GM18508 (cell line): ENCODE measurements at regions not wholly inside any gene's neighbourhood (a gene's known extent, or its start where the extent isn't known, plus 50 kb on each side); places are given as distances from the start of the nearest gene placed in this dataset.

Source experiments
- ATAC-seq: cut with Tn5 transposase; IDR thresholded peaks from one replicate; pipeline ENCODE4 v1.9.1; 2021; ENCODE audit warnings: moderate number of reproducible peaks; ENCODE audit not compliant: insufficient read depth, unreplicated experiment

GRCh38 chr12:116654226-116654743 is 83.6 kb downstream of the SPRING1 start:
- no peak for ATAC-seq

DNA sequence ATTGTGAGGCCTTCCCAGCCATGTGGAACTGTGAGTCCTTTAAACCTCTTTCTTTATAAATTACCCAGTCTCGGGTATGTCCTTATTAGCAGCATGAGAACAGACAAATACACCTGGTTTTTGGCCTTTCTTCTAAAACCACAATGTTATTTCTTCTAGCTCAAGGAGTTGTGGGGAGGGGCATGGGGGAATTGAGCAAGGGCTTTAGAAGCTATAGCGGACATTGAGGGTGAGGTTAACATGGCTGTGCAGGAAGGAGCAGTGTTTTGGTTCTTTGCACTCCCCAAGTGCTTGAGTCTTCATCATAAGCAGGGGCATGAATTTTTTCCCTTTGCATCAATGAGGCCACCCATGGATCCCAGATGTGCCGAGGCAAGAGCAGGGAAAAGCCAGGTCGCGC is 86.8 kb downstream of the SPRING1 start:
- ATAC-seq, result no peak

DNA sequence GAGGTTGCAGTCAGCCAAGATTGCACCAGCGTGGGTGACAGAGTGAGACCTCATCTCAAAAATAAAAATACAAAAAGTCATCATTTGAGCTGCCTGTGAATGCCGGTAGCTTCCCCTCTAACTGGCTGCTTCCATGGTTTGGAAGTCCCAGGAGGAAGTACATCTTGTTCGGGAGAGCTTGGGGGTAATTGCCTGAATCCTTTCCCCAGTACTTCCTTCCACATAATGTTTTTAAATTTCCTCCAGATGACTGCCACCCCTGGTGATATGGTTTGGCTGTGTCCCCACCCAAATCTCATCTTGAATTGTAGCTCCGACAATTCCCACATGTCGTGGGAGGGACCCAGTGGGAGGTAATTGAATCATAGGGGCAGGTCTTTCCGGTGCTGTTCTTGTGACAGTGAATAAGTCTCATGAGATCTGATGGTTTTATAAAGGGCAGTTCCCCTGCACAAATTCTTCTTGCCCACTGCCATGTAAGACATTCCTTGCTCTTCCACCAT is 87.2 kb downstream of the SPRING1 start:
- ATAC-seq, result no peak

DNA sequence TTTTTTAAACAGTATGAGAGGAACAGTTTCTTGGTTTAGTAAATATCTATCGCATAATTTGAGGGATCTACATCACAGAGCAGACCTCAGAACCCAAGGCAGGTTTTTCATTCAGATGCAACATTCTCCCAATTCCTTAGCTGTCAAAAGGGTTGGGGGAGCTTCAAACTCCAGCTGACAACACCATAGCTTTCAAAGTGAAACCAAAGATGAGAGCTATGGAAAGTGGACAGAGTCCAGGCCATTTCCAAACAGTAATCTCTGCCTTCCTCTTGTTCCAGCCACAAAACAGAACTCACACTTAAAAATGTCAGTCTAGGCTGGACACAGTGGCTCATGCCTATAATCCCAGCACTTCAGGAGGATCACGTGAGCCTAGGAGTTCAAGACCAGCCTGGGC is 87.8 kb downstream of the SPRING1 start:
- no peak for ATAC-seq

DNA sequence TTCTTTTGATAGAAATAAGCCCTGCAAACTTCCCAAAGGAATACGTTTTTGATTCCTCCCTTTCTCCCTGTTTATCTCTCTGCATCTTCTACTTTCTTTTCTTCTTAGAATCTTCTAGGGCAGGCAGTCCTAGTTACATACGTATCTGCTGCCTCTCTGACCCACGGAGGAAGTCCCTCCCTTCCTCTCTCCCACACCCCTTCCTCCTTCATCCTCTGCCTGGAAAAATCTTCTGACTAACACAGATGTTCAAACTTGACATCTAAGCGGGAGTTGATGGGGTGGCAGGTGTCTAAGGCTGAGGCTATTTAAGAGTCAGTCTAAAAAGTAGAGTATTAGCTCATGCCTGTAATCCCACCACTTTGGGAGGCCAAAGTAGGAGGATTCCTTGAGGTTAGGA is 88.6 kb downstream of the MAP1LC3B2 start:
- ATAC-seq, result no peak

DNA sequence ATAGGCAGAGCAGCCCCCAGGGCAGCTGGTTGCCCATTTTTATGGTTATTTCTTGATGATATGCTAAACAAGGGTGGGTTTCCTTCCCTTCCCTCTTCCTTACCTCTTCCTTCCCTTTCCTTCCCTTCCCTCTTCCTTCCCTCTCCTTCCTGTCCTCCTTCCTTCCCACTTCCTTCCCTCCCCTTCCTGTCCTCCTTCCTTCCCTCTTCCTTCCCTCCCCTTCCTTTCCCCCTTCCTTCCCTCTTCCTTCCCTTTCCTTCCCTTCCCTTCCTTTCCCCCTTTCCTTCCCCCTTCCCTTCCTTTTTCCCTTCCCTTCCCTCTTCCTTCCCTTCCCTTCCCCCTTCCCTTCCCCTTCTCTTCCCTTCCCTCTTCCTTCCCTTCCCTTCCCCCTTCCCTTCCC is 87.7 kb downstream of the MAP1LC3B2 start:
- ATAC-seq, result no peak

- ATAC-seq, result no peak
Observed at GRCh38 chr12:116644806-116645205, 85.6 kb downstream of the MAP1LC3B2 start.

- ATAC-seq, result no peak
Observed at GRCh38 chr12:116642683-116643082, 83.5 kb downstream of the MAP1LC3B2 start.

DNA sequence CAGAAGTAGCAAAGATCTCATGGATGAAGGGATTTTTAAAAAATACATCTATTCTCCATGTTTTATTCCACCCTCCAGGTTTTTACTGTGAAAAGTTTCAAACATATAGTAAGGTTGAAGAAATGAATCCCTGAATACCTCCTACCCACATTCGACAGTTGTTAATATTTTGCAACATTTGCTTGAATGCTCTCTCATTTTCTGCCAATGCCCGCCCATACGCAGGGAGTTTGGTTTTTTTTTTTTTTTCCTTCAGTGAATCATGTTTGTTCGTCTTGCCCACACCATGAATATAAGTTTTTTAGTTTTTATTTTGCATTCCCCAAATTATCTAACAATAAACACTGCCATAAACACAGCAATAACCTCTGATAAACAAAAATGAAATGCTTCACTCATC is 82.9 kb downstream of the MAP1LC3B2 start:
- no peak for ATAC-seq

DNA sequence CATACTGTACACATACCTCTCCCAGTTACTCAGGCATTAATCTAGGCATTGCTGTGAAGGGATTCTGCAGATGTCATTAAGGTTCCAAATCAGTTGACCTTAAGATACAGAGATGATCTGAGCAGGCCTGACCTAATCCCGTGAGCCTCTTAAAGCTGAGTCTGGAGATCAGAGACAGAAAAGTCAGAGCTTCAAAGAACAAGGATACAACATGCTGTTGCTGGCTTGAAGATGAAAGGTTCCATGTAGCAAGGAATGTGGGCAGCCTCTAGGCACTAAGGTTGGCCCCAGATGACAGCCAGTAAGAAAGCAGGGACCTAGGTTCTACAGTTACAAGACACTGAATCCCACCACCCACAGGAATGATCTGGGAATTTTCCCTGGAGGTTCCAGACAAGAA is 81.1 kb downstream of the MAP1LC3B2 start:
- ATAC-seq, result no peak

DNA sequence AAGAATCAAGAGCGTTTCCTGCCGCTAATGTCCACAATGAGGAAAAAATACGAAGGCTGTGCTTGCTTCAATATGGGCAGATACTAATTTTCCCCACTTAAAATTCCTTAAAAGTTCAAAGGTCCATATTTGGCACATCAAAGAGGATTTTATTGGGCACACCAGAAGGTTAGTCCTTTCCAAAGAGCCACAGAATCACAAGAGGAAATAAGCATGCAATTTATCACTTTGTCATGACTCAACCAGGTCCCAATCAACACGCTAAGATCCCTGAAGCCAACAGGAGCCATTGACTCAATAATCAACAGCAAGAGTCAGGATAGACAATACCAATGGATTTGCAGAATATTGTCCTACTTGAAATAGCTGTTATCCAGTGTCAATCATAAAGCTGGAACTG is 80.6 kb downstream of the MAP1LC3B2 start:
- ATAC-seq, result no peak

DNA sequence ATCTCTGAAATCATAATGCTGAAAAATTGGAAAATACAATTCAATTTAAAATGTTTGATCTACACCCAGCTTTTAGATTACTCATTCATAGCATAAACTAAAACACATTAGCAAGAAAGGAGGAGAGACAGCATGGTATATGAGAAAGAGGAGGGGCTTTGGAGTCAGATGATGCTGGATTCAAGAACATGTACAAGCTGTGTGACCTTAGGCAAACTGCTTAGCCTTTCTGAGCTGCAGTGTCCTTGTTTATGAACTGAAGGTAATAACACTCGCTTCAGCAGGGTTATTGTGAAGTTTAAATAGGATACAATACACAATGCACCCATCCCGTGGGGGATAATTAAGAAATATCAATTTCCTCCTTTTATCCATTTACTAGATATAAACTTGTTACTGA is 79.2 kb downstream of the MAP1LC3B2 start:
- no peak for ATAC-seq

DNA sequence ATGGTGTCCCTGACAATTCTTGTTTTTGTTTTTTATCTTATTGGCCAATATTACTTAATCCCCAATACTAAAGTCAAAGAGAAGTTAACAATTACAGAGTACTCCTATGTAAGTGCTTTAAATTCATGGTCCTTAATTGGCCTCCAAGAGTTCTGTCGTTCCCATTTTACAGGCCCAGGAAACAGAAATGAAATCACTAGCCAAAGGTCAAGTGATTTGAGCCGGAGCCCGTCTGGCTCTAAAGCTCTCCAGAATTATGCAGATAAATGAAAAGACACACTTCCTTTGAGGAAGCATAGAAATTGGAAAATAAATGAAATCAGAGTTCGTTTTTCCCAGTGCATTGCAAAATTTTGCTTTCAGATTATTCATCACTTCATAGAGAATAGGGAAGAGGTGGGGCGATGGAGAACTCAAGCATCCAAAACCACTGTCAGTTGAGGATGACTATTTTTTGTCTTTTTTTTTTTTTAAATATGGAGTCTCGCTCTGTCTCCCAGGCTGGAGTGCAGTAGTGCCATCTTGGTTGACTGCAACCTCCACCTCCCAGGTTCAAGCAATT is 78.5 kb downstream of the MAP1LC3B2 start:
- ATAC-seq, result no peak

DNA sequence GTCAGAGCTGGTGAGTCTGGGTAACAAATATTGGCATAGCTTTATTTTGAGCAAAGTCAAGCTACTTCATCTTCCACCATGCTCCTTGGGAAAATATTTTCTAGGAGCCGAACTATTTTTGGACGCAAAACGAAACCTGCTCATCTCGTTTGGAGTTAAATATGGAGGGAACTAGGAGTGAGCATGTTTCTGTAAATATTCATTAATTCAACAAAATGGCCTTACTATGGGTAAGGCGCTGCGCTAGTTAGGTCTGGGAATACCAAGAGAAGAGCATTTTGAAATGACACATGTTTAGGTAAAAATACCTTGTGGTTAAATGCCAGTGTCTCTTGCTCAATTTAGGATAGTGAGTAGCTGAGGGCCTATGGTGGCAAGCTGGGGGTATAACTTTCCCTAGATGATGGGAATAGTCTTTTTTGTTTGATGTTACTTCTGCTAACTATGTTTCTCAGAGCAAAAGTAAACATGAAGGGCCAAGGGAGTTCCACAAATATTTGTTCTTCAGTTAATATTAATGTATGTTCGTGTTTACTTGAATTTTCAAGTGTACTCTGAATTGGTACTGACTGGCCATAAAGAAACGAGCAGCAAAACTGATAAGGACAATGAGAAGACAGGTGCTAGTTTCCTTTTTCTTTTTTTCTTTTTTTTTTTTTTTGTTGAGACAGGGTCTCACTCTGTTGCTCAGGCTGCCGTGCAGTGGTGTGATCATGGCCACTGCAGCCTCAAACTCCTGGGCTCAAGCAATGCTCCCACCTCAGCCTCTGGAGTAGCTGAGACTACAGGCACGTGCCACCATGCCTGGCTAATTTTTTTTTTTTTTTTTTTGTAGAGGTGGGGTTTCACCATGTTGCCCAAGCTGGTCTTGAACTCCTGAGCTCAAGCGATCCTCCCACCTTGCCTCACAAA is 77.7 kb downstream of the MAP1LC3B2 start:
- ATAC-seq, result no peak

DNA sequence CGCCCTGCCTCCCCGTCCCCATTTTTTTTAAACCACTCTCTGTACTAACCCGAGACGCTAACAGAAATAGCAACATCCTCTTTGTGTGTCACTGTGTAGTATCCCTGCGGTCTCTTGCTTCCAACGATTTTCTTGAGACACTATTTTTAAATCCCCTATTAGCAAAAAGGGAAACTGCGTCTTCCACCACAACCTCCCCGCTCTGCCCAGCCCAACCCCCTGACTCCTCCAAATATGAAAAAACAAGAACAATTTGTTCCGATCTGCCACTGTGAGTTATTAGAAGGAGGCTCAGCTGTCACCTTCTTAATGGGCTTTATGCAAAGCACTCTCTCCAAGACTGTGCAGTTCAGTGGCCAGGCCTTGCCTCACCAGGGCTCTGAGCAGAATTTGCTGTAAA is 76.3 kb downstream of the MAP1LC3B2 start:
- ATAC-seq, result no peak

GRCh38 chr12:116633476-116633875 is 74.3 kb downstream of the MAP1LC3B2 start:
- no peak for ATAC-seq

- no peak for ATAC-seq
Observed at GRCh38 chr12:116631619-116632018, 72.4 kb downstream of the MAP1LC3B2 start.

GRCh38 chr12:116630762-116631161 is 71.6 kb downstream of the MAP1LC3B2 start:
- no peak for ATAC-seq

- no peak for ATAC-seq
Observed at GRCh38 chr12:116629480-116629879, 70.3 kb downstream of the MAP1LC3B2 start.

GRCh38 chr12:116628989-116629388 is 69.8 kb downstream of the MAP1LC3B2 start:
- no peak for ATAC-seq

- no peak for ATAC-seq
Observed at GRCh38 chr12:116628450-116628793, 69.2 kb downstream of the MAP1LC3B2 start.
